Neuronal stem cell (in vitro differentiated cells): ENCODE measurements at regions not wholly inside any gene's neighbourhood (a gene's known extent, or its start where the extent isn't known, plus 50 kb on each side); places are given as distances from the start of the nearest gene placed in this dataset.

ENCODE experiments used
- DNase-seq: peaks from one replicate; pipeline ENCODE4 v3.0.0-alpha.2; 2013; ENCODE audit warnings: low spot score
- H2AFZ ChIP-seq: one replicate; pipeline ENCODE4 v1.6.1; 2013; ENCODE audit warnings: mild to moderate bottlenecking, low read length, inconsistent platforms
- H2AK5ac ChIP-seq: 2 replicates; pipeline ENCODE4 v1.6.1; 2013; ENCODE audit warnings: low read depth, mild to moderate bottlenecking, inconsistent platforms, low read length, moderate library complexity, mixed read lengths
- H2BK120ac ChIP-seq: 2 replicates; pipeline ENCODE4 v1.6.1; 2013; ENCODE audit warnings: low read depth, mild to moderate bottlenecking, inconsistent platforms, low read length, moderate library complexity, mixed read lengths
- H2BK12ac ChIP-seq: one replicate; pipeline ENCODE4 v1.6.1; 2013; ENCODE audit warnings: low read length, inconsistent platforms
- H2BK15ac ChIP-seq: 2 replicates; pipeline ENCODE4 v1.6.1; 2013; ENCODE audit warnings: mild to moderate bottlenecking, low read length, inconsistent platforms, mixed read lengths
- H2BK5ac ChIP-seq: one replicate; pipeline ENCODE4 v1.6.1; 2013; ENCODE audit warnings: inconsistent platforms, mild to moderate bottlenecking, low read length, moderate library complexity
- H3K14ac ChIP-seq: one replicate; pipeline ENCODE4 v1.6.1; 2013; ENCODE audit warnings: low read length, inconsistent platforms
- H3K18ac ChIP-seq: 2 replicates; pipeline ENCODE4 v1.6.1; 2013; ENCODE audit warnings: low read length, inconsistent platforms
- H3K23ac ChIP-seq: 2 replicates; pipeline ENCODE4 v1.6.1; 2013; ENCODE audit warnings: low read depth, mild to moderate bottlenecking, mixed read lengths, low read length, inconsistent platforms; ENCODE audit not compliant: poor library complexity
- H3K27ac ChIP-seq: replicated peaks from 3 replicates; pipeline ENCODE4 v1.5.1; 2013; ENCODE audit warnings: low read length, inconsistent platforms
- H3K27me3 ChIP-seq, 3 experiments: 2 replicates each; pipeline ENCODE4 v1.6.1; 2013; ENCODE audit warnings: low read length in 3 of 3, mild to moderate bottlenecking in 2 of 3, inconsistent platforms in 1 of 3, low read depth in 1 of 3, mixed read lengths in 1 of 3, moderate library complexity in 1 of 3; ENCODE audit not compliant: control insufficient read depth in 3 of 3, insufficient read depth in 3 of 3
- H3K36me3 ChIP-seq, 2 donors: replicated peaks in 1 of 2; 2 replicates each; pipeline ENCODE4 v1.6.1; 2013; ENCODE audit warnings: low read length in 2 of 2; ENCODE audit not compliant: control insufficient read depth in 2 of 2, insufficient read depth in 2 of 2
- H3K4ac ChIP-seq: 2 replicates; pipeline ENCODE4 v1.6.1; 2013; ENCODE audit warnings: inconsistent platforms, mild to moderate bottlenecking, low read length, moderate library complexity
- H3K4me1 ChIP-seq, 2 donors: 1 replicate in 1 of 2; 2 replicates in 1 of 2; pipeline ENCODE4 v1.6.1; 2013; ENCODE audit warnings: low read length in 2 of 2, low read depth in 1 of 2; ENCODE audit not compliant: control insufficient read depth in 2 of 2, insufficient read depth in 1 of 2
- H3K4me2 ChIP-seq: one replicate; pipeline ENCODE4 v1.6.1; 2013; ENCODE audit warnings: mild to moderate bottlenecking, low read length, inconsistent platforms; ENCODE audit not compliant: insufficient read depth, poor library complexity, severe bottlenecking
- H3K4me3 ChIP-seq, 2 donors: 2 replicates each; pipeline ENCODE4 v1.5.1; 2013; ENCODE audit warnings: low read length in 2 of 2, mild to moderate bottlenecking in 2 of 2, inconsistent platforms in 1 of 2, moderate library complexity in 1 of 2
- H3K79me1 ChIP-seq: one replicate; pipeline ENCODE4 v1.6.1; 2013; ENCODE audit warnings: low read depth, mild to moderate bottlenecking, inconsistent platforms, low read length, moderate library complexity
- H3K9ac ChIP-seq: one replicate; pipeline ENCODE4 v1.6.1; 2013; ENCODE audit warnings: mild to moderate bottlenecking, low read depth, low read length, inconsistent platforms; ENCODE audit not compliant: poor library complexity
- H3K9me3 ChIP-seq, 2 donors: replicated peaks in 1 of 2; 2 replicates each; pipeline versions ENCODE3 to v1.6.1; 2013; ENCODE audit warnings: low read length in 2 of 2, mild to moderate bottlenecking in 2 of 2, inconsistent platforms in 1 of 2, low read depth in 1 of 2, mixed read lengths in 1 of 2, moderate library complexity in 1 of 2; ENCODE audit not compliant: control insufficient read depth in 2 of 2, insufficient read depth in 1 of 2
- H4K8ac ChIP-seq: one replicate; pipeline ENCODE4 v1.6.1; 2013; ENCODE audit warnings: low read depth, mild to moderate bottlenecking, inconsistent platforms, low read length, moderate library complexity
- H4K91ac ChIP-seq: one replicate; pipeline ENCODE4 v1.6.1; 2013; ENCODE audit warnings: low read length, low read depth, mild to moderate bottlenecking, inconsistent platforms; ENCODE audit not compliant: poor library complexity
- WGBS, 2 donors: extraction: QIAGEN DNeasy Blood & Tissue Kit; methylation state at CpG; one replicate each; pipeline ENCODE4 v1.1.7; 2013; ENCODE audit warnings: missing lambda C conversion rate in 2 of 2, mixed read lengths in 1 of 2; ENCODE audit not compliant: insufficient read length in 2 of 2, insufficient replicate concordance in 1 of 2; ENCODE audit errors: extremely low coverage in 2 of 2; 5-methylcytosine and 5-hydroxymethylcytosine counted together

- H4K8ac ChIP-seq: no peak overlapping the region
- no peak overlapping the region for H3K4me3 ChIP-seq
- no peak overlapping the region for H2BK5ac ChIP-seq
- no peak overlapping the region for H2AK5ac ChIP-seq
- no peak overlapping the region for H2BK15ac ChIP-seq
- no peak overlapping the region for H3K18ac ChIP-seq
- H3K27ac ChIP-seq: no peak overlapping the region
- no peak for DNase-seq
- no peak overlapping the region for H2BK12ac ChIP-seq
- H3K4me2 ChIP-seq: no peak overlapping the region
- H3K27me3 ChIP-seq: no peaks in the 10 kb centered on the region
- no peak overlapping the region for H3K14ac ChIP-seq
- no peak overlapping the region for H4K91ac ChIP-seq
- no peak overlapping the region for H2BK120ac ChIP-seq
- no peak overlapping the region for H2AFZ ChIP-seq
- no peaks in the 10 kb centered on the region for H3K9me3 ChIP-seq
- no peak overlapping the region for H3K4ac ChIP-seq
- no peak overlapping the region for H3K23ac ChIP-seq
- no peaks in the 10 kb centered on the region for H3K4me1 ChIP-seq
- H3K79me1 ChIP-seq: no peaks in the 10 kb centered on the region
- no peak overlapping the region for H3K9ac ChIP-seq
- no peaks in the 10 kb centered on the region for H3K36me3 ChIP-seq
- WGBS, 2 donors: no CpG with 5 or more reads among the region's 2 CpGs
These were observed 832.0 kb downstream of the GALC start for GRCh38 chr14:87160989-87161388.

GRCh38 chr14:87158283-87158682 lies 834.7 kb downstream of the GALC start:
- Histone ChIP-seq H3K4ac (no peak overlapping the region), H3K9ac (no peak overlapping the region), H3K27me3 (no peaks in the 10 kb centered on the region)

GRCh38 chr14:87156878-87157277 lies 836.1 kb downstream of the GALC start:
- no peaks in the 10 kb centered on the region for H3K79me1 ChIP-seq
- H3K36me3 ChIP-seq: no peaks in the 10 kb centered on the region
- H3K18ac ChIP-seq: no peak overlapping the region
- no peak overlapping the region for H2BK5ac ChIP-seq
- DNase-seq: no peak
- no peak overlapping the region for H2BK120ac ChIP-seq
- H3K27ac ChIP-seq: no peak overlapping the region
- H3K9me3 ChIP-seq: no peaks in the 10 kb centered on the region
- no peak overlapping the region for H3K4ac ChIP-seq
- H2BK15ac ChIP-seq: no peak overlapping the region
- no peak overlapping the region for H3K9ac ChIP-seq
- no peak overlapping the region for H4K8ac ChIP-seq
- H3K4me3 ChIP-seq: no peak overlapping the region
- no peak overlapping the region for H3K4me2 ChIP-seq
- no peaks in the 10 kb centered on the region for H3K4me1 ChIP-seq
- no peak overlapping the region for H3K23ac ChIP-seq
- peaks cover 0 to 4% (median 0%) of the 10 kb centered on the region in 3 experiments for H3K27me3 ChIP-seq
- no peak overlapping the region for H2AFZ ChIP-seq
- no peak overlapping the region for H4K91ac ChIP-seq
- H2BK12ac ChIP-seq: no peak overlapping the region
- no peak overlapping the region for H2AK5ac ChIP-seq
- no peak overlapping the region for H3K14ac ChIP-seq

More at GRCh38 chr14:87158283-87158682, 834.7 kb downstream of the GALC start:
- Histone ChIP-seq H3K23ac (no peak overlapping the region), H3K79me1 (no peaks in the 10 kb centered on the region), H3K27ac (no peak overlapping the region), H3K18ac (no peak overlapping the region), H2AFZ (no peak overlapping the region), H2AK5ac (no peak overlapping the region), H2BK15ac (no peak overlapping the region), H4K8ac (no peak overlapping the region), H2BK120ac (no peak overlapping the region), H3K9me3 (no peaks in the 10 kb centered on the region), H3K4me1 (no peaks in the 10 kb centered on the region), H3K4me3 (no peak overlapping the region), H2BK5ac (no peak overlapping the region), H3K36me3 (no peaks in the 10 kb centered on the region), H3K14ac (no peak overlapping the region), H3K4me2 (no peak overlapping the region), H2BK12ac (no peak overlapping the region), H4K91ac (no peak overlapping the region)
- no peak for DNase-seq
- no CpG with 5 or more reads among the region's 5 CpGs for WGBS, 2 donors

- Histone ChIP-seq H2AK5ac (no peak overlapping the region), H3K9me3 (no peaks in the 10 kb centered on the region), H3K79me1 (no peaks in the 10 kb centered on the region), H2AFZ (no peak overlapping the region), H3K4me3 (no peak overlapping the region), H3K27me3 (peaks cover 0 to 9% (median 0%) of the 10 kb centered on the region in 3 experiments), H3K14ac (no peak overlapping the region), H4K8ac (no peak overlapping the region), H3K4me1 (no peaks in the 10 kb centered on the region), H3K9ac (no peak overlapping the region), H3K18ac (no peak overlapping the region), H2BK12ac (no peak overlapping the region), H4K91ac (no peak overlapping the region), H2BK120ac (no peak overlapping the region), H3K4me2 (no peak overlapping the region), H2BK5ac (no peak overlapping the region), H2BK15ac (no peak overlapping the region), H3K4ac (no peak overlapping the region), H3K36me3 (no peaks in the 10 kb centered on the region), H3K27ac (no peak overlapping the region), H3K23ac (no peak overlapping the region)
- WGBS, 2 donors: no CpG with 5 or more reads among the region's 1 CpG
- DNase-seq: no peak
These were observed 837.0 kb downstream of the GALC start for GRCh38 chr14:87155856-87156488.
